HG03432 (cell line): ENCODE measurements at regions not wholly inside any gene's neighbourhood (a gene's known extent, or its start where the extent isn't known, plus 50 kb on each side); places are given as distances from the start of the nearest gene placed in this dataset.

ENCODE experiments used
- ATAC-seq: cut with Tn5 transposase; IDR thresholded peaks from one replicate; pipeline ENCODE4 v1.9.1; 2021; ENCODE audit warnings: mild to moderate bottlenecking, moderate library complexity; ENCODE audit not compliant: unreplicated experiment

DNA sequence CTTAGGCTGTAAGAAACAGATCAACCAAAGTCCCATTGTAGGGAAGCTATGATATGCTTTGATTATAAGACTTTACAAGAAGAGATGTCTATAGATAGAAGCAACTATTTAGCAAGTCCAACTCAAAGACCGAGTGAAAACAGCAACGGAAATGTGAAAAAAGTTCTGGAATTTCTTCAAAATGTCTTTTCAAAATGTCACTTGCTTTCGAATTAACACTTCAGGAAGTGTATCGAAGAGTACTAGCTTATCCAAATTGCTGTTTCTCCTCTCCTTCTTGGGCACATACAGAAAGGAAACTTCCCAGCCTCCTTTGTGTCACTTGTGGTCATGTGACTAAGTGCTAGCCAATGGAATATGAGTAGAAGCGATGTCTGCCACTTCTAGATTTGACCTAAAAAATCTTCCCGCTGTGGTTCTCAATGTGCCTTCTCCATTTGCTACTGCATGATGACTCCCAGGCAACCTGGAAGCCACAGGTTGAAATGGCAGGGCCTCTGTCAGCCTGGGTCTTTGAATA, 89.9 kb downstream of the TSEN15 start:
- no peak for ATAC-seq

DNA sequence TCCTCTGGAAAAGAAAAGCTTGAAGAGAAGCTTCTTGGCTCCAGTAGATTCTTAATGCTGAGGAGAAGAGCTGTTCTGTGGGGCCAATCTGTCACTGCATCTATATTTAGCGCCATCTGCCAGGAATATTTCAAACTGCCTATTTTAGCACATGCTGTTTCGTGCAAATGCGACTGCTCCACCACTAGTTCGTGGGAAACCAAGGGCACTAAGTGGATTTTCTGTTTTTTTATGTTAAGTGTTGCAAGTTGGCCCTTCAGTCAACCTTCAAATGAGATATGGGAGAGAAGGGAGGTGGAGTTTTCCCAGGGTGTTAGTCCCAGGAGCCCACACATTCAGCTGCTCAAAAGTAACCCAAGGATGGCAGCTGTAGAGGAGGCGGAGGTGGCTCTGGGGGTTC, 91.9 kb downstream of the TSEN15 start:
- no peak for ATAC-seq

DNA sequence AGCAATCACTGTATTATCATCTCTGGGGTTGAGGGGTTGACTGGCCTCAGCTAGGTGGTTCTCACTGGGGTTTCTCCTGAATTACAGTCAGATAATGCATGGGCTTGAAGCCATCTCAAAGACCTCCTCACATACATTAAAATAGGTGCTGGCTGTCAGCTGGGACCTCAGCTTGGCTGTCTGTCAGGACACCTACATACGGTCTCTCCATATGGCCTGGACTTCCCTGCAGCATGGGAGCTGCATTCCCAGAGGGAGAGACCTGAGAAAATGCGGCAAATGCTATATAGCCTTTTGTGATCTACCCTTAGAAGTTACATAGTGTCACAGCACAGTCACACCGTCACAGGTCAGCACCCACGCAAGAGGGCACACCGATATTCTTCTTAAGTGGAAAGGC, 93.6 kb downstream of the TSEN15 start:
- ATAC-seq: no peak

DNA sequence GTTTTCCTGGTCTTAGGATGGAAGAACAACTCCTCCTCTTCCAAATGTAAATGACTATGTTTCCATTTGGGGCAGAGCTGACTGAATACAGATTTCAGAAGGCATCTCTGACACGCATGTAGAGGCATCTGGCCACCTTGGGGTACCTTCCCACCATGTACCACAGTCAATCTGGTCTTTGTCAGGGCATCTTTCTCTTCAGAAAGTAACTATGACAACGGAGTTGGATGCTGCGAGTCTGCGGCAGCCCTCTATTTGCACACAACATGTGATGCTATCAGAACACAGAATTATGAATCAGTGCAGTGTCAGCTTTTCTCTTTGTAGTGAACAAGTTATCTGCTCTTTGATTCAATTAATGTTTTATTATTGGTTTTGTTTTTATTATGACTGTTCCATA, 94.7 kb downstream of the TSEN15 start:
- ATAC-seq: no peak

DNA sequence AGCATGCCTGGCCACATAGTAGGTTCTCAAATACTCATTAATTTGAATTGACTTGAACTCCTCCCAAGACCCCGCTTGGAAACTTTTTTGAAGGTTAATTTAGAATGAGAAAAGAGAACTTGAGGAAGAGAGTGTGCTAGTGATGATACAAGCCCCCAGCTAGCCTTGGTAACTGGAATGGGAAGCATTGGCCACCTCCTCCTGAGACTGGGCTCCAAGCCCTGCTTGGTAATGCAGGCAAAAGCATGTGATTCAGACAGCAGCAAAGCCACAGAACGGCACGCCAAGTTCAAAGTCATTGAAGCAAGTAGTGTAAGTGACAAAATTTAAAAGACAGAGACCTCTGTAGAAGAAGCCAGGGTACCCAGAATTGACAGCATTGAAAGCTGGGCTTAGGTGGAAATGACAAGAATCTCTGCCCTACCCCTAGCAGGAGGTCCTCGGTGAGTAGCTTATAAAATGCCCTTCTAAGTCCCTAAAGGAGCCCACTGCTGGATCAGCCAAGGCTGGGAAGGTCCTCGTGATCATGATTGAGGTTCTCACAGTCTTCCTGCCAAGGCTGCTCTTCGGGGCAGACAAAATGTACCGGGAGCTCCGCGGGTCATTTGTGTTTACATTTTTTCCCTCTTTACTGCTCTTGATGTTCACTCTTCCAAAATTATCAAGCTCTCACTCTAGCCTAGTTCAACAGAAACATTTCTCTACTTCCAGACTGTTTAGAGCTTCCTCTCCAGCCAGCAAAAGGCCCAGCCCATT, 99.4 kb downstream of the TSEN15 start:
- ATAC-seq: no peak

DNA sequence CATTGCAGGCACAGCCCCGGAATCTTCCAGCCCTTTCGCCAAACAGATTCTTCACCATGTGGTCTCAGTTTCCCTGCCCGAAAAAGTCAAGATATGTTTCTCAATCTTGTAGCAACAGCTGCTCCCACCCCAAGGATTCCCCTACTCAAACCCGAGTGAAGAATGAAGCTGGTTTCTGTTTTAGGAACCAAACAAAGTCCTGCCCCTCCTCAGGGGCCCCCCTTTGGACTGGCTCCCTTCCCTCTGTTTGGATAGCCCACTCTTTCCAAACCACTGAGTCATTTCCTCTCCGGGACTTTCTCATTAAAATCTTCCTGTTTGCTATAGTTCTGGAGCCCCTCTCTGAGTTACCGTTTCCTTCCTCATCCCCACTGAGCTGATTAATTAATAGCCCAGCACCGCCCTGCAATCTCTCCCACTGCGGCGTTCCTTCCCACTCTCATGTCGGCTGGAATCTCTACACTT, 100.9 kb downstream of the TSEN15 start:
- no peak for ATAC-seq

DNA sequence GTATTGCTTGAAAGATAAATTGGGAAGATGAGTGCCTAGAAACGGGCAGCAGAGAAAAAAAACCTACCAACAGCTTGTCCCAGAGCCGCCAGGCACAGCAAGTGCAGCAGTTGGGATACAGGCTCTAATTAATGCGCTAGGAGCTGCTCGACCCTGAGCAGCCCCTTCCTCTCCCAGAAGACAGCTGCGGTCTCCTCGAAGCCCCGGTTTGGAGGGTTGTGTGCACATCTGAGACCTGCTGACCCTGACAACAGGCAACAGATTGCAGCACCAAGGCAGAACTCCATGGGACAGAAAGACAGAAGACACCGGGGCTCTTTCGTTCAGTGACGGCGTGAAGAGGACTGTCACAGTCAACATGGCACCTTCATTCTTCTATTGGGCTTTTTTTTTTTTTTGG, 101.4 kb downstream of the TSEN15 start:
- ATAC-seq: no peak

DNA sequence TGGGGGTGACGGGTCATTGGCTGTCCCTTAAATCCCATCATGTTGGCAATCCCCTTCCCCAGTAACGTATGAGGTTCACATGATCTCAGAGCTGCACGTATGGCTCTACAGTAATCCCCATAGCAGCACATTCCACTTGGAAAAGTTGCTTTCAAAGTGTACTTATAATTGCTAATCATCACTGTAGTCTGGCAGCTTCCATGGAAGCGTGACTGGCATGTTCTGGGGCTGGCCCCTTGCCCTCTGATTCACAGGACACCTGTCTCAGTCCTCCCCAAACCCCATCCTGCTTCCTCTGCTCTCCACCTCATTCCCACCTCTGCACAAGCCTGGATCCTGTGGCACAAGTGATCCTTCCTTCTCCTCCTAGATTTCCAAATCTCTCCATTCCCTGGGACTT, 102.2 kb downstream of the TSEN15 start:
- ATAC-seq: no peak

DNA sequence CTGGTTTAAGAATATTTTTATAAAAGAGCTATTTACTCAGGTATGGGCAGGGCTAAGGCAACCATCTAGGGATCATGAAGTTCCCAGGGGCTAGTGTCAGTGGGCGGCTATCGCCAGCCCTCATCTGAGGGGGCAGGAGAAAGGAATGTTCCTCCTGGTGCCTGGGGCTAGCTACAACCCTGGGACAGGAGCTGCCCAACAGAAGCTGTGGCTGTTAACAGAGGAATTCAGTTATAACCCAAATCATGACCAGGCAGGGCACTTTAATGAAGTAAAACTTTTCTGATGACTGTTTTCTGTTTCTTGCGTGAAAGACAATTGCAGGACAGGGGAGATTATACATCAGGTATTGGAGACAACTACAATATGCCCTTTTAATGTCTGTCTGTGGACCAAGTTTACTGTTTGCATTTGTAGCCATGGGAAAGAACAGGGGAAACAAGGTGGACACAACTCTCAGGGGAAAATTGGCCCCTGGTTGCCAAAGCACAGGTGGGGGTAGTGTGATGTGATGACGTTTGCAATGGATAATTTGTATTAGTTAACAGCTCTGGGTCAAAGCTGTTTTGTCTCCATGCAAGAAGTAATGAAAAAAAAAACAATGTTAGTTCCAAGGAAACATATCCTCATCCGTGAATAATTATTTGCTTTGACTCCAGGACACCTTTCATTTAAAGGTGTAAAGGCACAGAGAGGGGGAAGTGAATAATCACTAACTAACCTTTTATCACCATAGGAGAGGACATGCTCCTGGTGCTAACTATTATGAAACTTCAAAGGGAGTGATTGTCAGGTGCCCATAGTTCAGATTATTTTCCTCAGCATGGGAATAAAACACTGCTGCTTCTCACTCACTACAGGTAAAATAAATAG, 105.2 kb downstream of the TSEN15 start:
- ATAC-seq: no peak

DNA sequence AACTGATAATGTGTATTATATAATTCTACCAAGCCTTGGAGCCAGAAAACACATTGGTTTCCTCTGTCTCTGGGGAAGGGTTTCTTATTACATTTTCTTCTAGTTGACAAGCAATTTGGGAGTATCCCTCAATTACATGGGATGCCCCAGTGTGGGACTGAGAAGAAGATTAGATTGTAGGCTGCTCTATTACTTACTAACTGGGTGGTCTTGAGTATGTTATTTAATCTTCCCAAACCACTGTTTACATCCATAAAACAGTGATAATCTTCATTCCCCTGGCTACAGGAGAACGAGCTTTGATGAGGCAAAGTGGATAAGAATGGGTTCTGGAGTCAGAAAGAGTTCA, 105.8 kb downstream of the TSEN15 start:
- ATAC-seq: no peak

DNA sequence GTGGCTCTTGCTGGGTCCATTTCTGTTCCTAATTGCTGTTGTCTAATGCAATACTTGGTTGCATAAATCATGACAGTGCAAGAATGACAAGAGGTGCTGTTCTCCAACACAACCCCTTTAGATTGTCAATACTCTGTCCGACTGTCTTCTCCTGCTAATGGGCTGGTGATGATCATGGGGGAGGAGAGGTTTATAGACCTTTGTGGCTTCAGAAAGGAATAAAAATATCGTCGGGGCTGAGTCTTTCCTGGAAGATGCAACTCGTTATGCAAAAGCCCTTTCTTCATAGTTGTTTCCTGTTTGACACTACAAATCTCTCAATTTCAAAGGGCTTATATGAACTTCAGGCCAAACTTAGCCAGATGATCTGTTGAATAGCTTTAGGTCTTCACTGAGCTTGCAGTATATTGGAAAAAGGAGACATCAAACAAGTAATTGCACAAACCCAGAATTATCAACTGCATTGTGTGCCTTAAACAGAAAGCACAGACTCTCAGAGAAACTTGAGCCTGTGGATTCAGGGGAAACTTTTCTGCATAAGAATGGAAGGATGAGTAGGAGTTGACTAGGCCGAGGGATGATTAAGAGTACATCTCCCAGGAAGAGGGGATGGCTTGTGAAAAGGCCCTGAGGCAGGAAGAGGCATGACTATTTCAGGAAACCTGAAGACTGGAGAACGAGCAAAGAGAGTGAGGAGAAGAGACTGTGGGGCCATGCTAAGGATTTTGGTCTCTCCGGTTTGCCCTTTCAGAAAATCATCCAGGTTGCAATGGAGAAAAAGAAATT, 107.6 kb downstream of the TSEN15 start:
- ATAC-seq: no peak

DNA sequence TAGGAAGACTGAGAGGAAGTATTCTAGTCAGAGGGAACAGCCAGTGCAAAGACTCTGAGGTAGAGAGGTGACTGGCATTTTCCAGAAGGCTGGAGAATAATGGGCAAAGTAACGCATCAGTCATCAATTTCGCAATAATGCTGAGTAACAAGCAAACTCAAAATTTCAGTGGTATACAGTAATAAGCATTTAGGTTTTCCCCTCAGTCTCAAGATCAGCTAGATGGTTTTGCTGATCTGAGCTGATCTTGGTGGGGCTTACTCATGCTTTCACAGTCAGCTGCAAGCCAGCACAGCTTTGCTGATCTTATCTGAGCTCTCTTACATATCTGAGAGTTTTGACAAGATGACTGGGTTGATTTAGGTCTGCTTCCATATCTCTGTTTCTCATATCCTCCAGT, 108.7 kb downstream of the TSEN15 start:
- peak; percentile 47 for ATAC-seq

DNA sequence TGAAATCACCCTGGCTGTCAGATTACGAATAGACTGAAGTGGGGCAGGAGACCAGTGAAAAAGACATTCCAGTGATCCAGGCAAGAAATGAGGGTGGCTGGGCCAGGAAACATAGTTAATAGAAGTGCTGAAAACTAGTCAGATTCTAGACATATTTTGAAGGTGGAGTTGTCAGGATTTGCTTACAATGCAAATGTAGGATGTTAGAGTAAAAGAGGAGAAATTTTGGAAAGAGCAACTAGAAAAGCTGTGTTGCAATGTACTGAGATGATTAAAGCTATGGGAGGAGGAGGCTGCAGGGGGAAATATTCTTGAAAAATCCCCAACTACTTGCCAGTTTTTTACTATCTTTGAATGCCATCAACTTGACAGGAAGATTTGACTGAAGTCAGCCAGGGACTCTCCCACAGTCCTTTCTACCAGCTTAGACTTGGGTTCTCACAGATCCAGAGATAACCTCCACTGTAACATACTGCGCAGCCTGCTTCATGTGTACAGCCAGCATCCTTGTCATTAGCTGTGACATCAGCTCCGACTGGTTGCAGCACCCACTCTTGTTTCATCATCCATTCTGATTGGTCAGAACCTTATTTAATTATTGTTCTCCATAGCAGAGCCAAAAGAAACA, 109.7 kb downstream of the TSEN15 start:
- ATAC-seq: peak; percentile 34

DNA sequence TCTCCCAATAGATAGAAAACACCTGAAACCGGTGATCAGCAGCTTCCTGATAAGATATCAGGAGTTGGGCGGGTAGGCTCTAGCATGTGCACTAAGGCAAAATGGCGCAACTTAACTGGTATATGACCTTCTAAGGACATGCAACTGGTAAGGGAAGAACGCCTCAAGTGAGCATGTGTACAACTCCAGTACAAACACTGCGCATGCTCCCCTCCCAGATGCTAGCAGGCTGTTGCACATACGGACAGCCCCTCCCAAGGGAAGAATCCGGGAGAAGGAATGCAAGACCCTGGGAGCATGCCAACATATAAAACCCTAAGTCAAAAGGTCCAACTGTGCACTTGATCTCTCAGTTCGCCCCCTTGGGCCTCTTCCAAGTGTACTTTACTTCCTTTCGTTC, 110.8 kb downstream of the TSEN15 start:
- no peak for ATAC-seq

DNA sequence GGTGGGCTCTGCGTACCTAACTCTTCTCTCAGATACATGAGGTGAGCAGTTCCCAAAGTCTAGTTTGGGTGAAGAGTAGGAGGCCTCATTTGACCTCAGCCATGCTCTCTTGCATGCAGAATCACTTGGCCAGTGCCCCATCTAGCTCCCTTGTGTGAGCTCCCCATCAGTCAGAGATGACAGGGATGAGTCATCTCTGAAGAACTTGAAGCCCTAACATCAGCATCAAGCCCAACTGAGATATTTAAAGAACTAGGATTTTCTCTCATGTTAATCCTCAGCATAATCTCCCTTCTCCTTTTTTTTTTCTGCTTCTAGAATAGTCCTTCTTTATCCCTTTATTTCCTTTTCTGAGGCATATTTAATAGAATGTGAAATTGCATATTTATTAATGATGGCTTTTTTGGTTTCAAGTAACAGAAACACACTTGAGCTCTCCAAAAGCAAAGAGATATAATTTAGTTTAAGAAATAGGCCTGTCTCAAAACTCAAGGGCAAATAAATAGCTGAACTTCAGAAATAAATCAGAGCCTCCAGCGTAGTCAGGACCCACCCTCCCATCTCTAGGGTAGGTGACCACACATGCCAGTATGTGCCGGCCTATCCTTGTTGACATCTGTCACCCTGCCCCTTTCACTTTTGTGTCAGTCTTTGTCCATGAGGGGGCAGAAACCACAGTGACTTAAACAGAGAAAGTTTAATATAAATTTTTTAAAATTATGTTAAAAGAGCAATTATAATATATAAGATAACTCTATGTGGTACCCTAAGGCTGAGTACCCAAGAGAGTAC, 112.3 kb downstream of the TSEN15 start:
- ATAC-seq: peak; percentile 77

DNA sequence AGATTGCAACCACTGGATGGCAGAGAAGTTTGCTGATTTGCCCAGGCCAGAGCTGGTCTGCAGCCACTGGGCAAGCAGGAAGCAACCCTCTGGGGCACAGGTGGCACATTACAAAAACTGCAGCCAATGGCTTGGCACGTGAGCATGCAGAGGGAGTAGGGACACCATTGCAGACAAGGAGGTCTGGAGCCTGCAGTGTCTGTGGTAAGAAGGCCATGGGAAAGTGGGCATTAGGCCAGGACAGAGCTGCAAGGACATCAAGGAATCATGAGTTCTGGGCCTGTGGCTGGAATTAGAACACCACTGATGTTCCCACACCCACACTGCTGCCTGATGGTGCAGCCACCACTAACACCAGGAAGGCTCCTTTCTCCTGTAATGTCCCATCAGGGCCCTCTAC, 113.0 kb downstream of the TSEN15 start:
- ATAC-seq: no peak

DNA sequence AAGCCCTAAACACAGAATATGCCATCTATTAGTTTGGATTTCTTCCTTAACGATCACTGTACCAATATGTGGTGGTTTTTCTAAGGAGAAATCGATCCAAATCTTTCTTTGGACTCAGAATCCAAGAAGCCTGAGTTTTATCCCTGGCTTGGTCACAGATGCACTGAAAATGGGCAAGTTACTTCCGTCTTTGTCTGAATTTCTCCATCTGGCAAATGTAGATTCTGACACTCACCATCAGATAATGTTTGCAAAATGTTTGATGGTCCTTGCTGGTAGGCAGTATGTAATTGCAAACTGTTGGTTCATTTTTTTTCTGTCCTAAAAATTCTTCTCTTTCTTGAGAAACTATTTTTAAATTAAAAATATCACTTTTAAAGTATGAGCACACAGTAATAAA, 115.0 kb downstream of the TSEN15 start:
- no peak for ATAC-seq

DNA sequence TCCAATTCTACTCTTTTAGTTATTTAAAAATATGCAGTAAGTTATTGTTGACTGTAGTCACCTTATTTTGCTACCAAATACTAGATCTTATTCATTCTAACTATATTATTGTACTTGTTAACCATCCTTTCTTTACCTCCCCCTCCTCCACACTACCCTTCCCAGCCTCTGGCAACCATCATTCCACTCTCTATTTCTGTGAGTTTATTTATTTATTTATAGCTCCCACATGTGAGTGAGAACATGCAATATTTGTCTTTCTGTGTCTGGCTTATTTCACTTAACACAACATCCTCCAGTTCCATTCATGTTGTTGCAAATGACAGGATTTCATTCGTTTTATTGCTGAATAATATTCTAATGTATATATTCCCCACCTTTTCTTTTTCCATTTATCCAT, 115.8 kb downstream of the TSEN15 start:
- ATAC-seq: no peak

DNA sequence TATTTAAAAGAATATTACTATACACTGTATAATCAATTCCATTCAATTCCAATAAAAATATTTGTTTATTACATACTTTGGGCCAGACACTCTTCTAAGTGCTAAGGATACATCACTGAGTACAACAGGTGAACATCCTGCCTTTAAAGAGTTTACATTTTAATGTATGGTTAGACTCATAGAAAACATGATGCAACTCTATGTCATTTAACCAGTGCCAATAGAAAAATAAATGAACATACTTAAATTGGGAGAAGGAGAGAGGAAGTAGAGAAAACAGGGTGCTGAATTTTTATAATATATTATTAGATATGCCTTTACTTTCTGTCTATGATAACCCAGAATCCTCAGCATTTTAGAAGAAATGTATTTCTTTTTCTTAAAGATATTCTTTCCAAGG, 119.2 kb downstream of the TSEN15 start:
- no peak for ATAC-seq

DNA sequence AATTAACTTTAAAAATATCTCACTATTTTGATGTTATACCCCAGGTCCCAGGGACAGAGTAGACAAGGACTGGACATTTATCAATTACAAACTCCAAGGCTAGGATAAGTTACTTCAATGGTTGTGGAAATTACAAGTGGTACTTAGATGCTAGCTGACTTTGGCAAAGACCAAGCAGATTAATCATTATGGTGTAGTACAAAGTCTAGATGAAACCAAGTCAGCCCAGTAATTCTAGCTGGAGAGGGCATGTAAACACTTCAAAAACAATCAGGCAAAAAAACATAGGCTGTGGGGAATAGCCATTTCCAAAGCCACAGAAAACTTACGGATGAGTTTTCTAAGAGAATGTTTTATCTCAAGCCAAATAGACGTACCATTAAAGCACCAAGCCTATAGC, 124.5 kb downstream of the TSEN15 start:
- no peak for ATAC-seq
